CD1c-positive myeloid dendritic cell (primary cell): ENCODE measurements at regions not wholly inside any gene's neighbourhood (a gene's known extent, or its start where the extent isn't known, plus 50 kb on each side); places are given as distances from the start of the nearest gene placed in this dataset.
A peak's percentile ranks its signal among the peaks of the same experiment; 100 is the strongest.

Experiments used
- DNase-seq: peaks from one replicate; pipeline ENCODE4 v3.0.0-alpha.2; 2016; ENCODE audit errors: extremely low spot score

DNA sequence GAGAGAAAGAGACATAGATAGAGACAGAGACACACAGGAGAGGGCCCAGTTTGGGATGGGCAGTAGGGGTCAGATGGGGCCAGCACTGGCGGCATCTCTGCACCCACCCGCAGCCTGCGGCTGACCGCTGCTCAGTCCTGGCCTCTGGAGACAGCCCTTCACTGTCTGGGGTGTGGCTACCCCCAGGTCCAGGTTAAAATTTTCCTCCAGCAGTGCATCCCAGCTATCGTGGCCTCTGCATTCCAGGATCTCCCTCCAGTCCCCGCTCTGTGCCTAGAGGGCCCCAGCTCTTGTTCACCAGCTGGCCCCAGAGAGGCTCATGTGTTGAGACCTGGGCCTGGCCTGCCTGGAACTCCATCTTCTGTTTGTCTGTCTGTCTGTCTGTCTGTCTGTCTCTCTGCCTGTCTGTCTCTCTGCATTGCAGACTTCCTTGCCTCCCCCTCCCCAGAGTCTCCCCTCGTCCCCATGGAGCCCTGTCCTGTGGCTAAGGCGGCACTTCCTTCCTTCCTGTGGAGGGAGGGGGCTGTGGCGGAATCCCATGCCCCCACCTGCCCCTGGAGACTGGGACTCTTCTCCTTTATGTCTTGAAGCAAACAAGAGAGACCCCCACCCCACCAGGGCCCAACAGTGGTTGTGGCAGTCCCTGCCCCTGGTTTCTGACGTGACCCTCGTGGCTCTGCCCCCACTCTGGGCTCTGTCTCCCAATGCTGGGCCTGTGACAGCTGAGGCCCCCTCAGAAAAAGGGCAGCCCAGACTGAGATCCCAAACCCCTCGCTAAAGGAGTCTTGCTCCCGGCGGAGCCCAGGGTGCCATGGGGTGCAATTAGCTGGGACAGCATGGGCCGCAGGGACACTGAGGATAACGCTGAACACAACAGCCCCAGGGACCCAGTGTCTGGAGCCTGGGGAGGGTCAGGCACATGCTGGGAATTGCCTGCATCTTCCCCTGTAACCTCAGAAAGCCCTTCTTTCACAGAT lies 241.8 kb downstream of the NPHP4 start:
- no peak for DNase-seq

GRCh38 chr1:5748286-5749225 lies 243.7 kb downstream of the NPHP4 start:
- DNase-seq, result no peak

GRCh38 chr1:5747426-5748285 lies 244.6 kb downstream of the NPHP4 start:
- DNase-seq, result no peak

GRCh38 chr1:5746611-5747425 lies 245.4 kb downstream of the NPHP4 start:
- no peak for DNase-seq

DNA sequence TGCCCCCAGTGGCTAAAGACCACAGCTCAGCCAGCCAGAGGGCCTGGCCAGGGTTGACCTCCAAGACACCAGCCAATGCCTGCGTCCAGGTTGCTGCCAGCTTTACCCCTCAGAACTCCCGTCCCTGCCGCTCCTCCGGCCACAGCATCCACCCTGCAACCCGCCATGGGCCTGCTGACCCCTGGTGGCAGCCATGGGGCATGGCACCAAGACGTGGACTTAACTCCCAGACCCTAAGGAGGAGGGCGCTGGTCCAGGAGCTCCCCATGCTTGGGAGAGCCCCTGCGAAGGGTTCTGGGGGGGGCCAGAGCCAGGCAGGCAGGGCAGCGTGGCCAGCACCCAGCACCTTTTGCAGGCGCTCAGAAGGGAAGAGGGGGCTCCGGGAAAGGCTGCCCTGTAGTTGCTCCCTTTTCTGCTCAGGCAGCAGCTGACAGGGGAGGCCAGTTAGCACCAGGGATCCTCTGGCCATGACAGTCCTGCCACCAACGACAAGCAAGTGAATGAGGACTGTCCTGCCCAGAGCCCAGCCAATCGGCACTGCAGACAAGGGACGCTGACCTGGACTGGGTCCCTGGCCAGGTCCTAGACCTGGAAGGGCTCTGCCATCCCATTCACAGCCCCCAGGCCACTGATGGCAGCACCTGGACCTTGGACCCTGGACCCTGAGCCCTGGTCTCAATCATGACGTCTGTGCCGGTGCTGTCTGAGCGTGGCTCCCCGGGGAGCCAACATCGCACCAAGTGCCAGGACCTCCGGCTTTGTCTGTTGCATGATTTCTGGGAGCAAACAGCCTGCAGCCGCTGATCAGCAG lies 246.2 kb downstream of the NPHP4 start:
- peak; percentile 59 for DNase-seq

- DNase-seq, result no peak
Measured at GRCh38 chr1:5744911-5745799, 247.1 kb downstream of the NPHP4 start.

DNA sequence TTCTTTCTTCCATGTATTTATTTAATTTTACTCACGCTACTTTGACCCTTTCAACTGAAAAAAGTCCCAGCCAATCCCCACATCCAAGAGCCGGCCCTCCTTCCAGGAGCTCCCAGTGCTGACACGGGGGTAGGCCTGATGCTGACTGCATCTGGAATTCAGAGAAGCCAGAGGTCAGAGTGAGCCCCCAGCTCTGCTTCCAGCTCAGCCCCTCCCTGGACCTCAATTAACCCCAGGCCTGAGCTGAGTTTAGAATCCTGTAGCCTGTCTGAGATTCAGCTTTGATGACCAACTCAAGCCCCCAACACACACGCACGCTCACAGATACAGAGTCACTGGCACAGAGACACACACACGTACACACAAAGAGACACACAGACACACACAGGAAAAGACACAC lies 247.9 kb downstream of the NPHP4 start:
- DNase-seq, result no peak

- no peak for DNase-seq
Measured at GRCh38 chr1:5743435-5744095, 248.7 kb downstream of the NPHP4 start.

DNA sequence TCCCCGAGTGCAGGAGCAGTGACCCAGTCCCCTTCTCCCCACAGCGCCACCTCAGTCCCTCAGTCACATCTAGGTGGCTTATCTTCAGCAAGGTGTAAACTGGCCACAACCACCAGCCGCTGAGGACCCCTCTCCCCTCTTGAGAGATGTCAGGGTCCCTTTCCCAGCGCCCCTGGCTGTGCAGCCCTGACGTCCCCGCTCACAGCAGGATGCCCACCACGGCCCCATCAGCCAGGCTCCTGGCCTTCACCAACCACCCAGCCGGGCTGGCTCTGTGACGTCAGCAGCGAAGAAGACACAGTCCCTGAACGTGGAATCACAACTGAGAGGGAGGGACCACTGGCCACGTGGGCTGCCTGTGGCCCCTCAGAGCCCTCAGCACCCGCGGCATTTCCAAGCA lies 249.4 kb downstream of the NPHP4 start:
- DNase-seq, result no peak

DNA sequence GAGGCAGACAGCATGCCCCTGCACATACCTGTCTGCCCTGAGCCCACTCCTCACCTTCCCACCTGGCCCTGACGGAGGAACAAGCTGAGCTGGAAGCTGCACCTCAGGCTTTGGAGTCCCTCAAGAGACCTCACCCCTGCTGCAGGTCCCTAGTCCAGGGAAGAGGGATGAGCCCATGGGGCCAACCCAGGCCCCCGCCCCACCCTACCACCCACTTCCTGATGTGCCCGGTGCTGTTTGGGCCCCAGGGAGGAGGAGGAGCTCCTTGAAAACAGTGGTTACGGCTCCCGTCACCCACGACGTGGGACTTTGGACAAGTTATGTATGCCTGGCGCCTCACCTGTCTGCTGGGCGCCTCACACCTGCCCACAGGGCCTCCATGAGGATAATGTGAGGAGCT lies 250.2 kb downstream of the NPHP4 start:
- DNase-seq, result no peak

DNA sequence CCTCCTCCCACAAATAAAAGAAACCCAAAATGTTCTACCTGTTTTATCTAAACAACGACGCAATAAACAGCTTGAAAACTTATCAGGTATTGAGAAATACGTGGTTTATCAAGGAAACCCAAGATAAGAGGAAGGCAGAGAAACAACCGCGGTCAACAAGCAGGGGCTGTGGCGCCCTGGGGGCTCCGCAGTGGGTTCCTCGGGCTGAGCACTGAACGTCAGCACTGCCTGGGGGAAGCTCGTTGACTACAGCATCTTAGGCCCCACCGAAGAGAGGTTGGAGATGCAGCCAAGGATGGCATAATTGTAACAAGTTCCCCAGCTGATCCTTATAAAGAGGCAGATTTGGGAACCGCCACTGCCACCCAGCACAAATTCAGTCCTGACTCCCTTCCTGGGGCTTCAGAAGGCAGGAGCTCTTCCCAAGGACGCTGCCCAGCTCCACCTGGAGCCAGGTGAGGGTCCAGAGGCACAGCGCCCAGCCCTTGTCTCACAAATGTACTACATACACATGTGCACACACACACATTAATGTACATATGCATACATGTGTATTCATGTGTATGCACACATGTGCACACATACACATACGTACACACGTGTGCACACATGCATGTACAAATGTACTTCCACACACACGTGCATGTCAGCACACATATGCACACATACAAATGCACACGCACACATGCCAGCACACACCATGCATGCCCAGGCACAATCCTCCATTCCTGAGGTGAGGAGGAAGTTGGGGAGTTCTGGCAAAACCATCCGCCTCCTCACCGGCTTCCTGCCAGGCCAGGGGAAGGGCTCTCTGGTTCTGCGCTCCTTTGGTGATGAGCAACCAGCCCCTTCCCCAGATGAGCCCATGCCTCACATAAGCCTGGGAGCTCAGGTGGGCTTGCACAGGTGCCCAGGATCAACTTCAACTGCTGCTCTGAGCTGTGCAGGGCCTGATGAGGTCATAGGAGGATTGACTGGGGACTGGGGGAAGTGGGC lies 251.1 kb downstream of the NPHP4 start:
- no peak for DNase-seq

- DNase-seq, result no peak
Measured at GRCh38 chr1:5740450-5740849, 251.8 kb downstream of the NPHP4 start.

GRCh38 chr1:5739561-5740078 lies 252.6 kb downstream of the NPHP4 start:
- DNase-seq, result no peak

DNA sequence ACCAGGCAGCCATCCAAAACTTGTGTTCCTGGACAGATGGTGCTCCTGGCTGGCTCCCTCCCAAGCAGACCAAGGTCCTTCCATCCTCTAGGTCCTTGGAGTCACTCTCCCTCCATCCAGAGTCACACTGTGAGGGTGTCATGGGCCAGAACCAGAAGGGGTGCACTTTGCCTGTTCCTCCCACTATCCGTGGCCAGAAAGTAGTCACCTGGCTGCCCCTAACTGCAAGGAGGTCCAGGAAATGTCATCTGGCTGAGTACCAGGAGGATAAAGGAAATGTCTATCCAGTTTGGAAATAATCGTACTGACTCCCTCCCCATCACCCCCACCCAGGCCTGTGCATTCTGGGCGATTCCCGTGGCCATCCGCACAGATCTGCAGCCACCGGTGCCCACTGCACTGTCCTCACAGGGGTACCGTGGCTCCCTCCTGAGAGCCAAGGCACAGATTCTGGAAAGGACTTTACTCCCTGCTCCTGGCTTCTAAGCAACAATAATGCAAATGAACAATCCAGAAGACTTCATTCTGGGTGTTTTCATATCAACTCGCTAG lies 253.2 kb downstream of the NPHP4 start:
- DNase-seq, result no peak

DNA sequence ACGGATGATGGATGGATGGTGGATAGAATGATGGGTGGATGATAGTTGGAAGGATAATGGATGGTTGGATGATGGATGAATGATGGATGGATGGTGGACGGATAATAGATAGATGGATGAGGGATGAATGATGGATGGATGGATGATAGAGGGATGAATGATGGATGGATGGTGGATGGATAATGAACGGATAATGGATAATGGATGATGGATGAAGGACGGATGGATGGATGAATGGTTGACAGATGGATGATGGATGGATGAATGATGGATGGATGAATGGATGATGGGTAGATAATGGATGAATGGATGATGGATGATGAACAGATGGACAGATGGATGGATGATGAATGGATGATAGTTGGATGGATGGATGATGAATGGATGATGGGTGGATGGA lies 255.1 kb downstream of the NPHP4 start:
- DNase-seq, result no peak

DNA sequence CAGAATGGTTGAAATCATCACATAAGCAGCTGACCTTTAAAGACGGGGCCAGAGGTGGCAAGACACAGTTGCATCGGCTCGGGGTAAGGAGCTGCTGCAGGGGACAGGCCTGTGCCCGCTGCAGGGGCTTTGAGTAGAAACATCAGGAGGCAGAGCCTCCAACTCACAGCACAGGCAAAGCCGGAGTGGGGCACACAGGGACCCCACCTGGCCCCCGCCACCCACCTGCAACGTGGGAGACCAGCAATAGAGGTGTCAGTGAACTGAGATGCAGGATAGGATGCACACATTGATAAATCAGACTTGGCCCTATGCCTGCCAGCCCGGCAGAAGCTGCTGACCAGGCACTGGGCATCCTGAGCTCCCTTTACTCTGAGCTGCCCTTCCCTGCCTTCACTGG lies 257.2 kb downstream of the NPHP4 start:
- no peak for DNase-seq
